ENCODE measurements at regions not wholly inside any gene's neighbourhood (a gene's known extent, or its start where the extent isn't known, plus 50 kb on each side); places are given as distances from the start of the nearest gene placed in this dataset.

DNA sequence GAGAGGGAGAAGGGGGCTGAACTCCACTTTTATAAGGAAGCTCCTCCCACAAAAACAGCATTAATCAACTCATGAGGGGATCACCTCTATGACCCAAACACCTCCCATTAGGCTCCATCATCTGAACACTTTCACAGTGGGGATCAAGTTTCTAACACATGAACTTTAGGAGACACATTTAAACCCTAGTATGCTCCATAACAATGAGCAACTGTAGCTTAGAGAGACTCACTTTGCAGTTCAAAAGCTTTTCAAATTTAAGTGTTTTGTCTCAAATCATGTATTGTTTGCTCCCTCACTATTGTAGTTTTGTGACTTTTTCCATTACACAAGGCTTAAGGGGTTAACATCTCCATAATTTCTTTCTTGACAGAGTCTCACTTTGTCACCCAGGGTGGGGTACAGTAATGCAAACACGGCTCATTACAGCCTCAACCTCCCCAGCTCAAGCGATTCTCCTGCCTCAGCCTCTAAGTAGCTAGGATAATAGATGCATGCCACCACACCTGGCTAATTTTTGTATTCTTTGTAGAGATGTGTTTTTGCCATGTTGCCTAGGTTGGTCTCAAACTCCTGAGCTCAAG is 352.7 kb upstream of the CDH20 start:
- no peak for DNase-seq (ENCODE audit: low spot score)

DNA sequence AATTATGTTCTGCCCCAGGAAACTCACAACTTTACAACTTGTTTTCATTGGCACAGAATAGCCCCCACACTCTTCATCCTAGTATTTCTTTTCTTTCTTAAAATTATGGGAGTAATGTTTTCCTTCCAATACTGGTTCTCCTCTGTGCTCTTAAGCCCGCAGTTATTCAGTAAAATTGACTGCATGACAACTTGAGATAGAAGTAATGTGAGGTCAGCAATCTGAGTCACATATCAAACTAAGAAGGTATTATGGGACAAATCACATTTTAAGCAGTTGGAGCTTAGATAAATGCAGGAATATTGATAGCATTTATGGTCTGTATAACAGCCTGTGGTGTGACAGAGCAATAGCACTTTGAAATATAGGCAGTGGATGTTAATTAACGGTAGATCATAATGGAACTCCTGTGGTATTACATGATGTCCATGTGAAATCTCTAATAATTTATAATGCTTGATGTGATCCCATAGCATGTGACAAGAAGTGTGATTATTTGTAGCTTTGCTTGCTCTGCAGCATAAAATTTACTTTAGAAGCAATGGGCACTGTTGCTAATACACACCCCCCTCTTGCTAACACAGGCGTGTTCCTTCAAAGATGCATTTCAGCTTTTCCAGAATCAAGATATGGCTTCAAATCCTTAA is 351.4 kb upstream of the CDH20 start:
- no peak for DNase-seq (ENCODE audit: low spot score)

DNA sequence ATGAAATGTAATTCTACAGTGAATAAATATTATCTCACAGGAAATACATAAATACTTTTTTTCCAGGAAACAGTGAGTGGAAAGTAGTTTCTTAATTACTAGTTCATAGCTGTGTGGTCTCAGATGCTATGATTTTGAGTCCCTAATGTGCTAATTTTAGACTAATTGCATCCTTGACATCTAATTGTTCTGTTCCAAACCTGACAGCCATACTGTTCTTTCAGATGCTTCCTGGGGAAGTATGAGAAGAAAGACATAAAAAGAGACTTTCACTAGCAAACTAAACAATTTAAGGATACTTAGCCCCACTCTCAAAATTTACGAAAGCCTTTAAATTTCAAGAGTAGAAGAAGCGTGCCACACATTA is 350.9 kb upstream of the CDH20 start:
- DNase-seq (ENCODE audit: low spot score): no peak

DNA sequence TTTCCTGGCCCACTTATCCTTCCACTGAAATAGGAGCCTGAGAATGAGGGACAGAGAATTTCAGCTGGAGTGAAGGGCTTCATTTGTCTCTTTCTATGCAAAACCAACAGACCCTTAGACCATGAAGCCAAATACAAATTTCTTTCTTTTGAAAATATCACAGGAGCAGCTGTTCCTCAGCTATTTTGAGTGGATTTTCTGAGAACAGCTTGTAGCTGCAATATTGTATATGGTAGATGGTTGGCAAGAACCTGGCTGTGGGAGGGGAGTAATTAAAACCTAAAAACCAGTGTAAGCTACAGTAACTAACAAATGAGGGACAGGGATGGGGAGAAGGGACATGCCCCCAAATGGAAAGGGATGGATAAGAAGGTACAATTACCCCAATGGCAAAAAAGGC is 350.3 kb upstream of the CDH20 start:
- DNase-seq (ENCODE audit: low spot score): no peak

DNA sequence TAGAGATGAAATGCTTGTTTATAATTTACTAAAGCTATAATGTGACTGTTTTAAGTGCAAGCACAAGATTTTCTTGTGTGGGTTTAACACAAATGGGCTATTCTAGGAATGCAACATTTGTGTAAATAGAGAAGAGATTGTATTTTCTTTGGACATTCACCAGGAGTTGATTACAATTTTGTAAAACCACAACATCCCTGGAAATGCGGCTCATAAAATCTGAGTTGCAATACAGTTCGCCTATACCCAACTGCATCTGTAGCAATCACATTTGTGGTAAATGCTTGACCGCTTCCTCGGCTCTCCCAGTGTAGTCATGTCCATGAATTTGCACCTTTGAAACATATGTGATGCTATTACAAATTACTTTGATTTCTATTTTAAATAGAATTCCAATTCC is 348.7 kb upstream of the CDH20 start:
- DNase-seq (ENCODE audit: low spot score): no peak

DNA sequence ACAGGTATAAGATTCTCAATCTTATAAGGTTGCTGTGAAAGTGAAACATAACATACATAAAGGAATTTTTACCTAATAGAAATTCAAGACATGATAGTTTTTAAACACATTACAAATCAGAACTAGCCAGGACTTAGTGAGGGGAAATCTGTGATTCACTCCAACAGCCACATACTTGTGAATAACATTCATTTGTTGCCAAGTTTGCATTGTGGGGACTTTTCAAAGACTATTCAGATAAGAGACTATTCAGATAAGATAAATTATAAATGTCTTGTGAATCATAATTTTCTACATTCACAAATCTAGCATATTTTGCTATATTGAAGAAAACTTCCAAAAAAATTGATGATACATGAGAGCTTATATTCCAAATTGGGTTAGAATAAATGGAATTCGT is 345.3 kb upstream of the CDH20 start:
- DNase-seq (ENCODE audit: low spot score): no peak

DNA sequence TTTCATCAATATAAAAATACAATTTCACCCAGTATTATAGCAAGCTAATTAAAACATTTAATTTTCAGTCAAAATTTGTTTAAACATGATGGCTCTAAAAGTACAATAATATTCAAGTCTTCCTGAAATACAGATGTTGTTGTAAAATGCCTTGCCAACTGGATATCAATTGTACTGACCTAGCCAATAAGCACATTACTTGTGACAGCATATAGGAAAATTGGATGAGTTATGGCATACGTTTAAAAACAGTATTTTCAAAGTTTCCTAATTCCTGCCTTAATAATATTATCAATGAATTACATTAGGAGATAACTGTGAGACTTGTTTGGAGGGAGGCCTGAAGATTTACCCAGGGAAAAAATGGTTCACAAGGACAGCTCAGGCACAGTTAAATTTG is 336.9 kb upstream of the CDH20 start:
- no peak for DNase-seq (ENCODE audit: low spot score)

DNA sequence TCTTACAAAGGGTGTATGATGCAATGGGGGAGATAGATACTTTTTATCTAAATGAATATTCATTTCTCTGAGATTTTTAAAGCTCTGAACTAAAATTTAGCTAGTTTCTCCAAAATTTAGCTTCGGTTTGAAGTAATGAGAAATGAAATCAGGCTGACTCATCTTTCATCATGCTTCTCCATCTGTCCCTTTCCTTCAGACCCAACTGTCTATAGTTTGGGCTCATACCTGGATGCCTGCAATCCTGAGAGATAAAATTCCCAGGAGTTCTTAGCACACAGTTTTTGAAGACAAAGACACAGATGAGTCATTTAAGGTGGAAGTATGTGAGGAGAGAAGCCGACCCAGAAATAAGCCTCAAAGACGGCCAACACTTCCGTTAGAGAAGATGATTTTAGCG is 336.4 kb upstream of the CDH20 start:
- DNase-seq (ENCODE audit: low spot score): no peak

DNA sequence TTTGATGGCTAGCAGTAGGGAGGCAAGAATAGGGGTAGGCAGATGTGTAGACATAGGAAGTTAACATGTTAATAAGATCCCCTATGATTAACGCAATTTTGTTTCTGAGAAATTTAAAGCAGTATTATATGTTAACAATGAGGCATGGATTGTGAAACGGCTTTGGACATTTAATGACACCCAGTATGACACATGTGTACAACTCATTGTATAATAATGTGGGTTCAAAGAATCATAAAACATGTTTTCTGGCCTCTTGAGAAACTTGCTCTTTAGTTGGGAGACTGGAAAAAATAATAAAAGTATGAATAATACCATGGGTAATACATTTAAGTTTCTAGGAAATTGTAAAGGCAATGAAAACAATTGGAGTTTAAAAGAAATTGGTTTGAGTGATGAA is 332.1 kb upstream of the CDH20 start:
- no peak for DNase-seq (ENCODE audit: low spot score)

DNA sequence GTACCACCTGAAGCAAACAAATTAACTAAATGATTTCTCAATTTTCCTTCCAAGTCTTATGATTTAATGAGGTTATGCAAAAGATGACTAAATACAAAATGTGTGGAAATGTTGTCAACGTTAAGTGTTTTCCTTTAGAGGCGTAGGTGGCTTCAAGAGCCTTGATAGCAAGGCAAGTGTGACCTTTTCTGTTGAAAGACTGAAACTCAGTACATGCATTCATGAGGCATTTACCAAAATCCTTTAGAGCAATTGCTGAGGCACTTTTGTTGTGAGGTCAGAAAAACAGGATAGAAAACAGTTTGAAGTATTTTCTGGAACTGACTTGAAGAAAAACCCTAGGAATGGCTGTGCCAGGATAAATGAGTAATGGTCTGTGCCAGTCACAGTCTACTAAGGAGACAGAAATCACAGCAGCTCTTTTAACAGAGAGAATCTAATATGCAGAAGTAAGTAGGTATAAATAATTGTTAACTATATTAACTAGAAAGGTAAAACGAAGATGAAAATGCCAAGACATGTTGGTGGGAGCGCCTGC is 326.5 kb upstream of the CDH20 start:
- DNase-seq (ENCODE audit: low spot score): no peak

DNA sequence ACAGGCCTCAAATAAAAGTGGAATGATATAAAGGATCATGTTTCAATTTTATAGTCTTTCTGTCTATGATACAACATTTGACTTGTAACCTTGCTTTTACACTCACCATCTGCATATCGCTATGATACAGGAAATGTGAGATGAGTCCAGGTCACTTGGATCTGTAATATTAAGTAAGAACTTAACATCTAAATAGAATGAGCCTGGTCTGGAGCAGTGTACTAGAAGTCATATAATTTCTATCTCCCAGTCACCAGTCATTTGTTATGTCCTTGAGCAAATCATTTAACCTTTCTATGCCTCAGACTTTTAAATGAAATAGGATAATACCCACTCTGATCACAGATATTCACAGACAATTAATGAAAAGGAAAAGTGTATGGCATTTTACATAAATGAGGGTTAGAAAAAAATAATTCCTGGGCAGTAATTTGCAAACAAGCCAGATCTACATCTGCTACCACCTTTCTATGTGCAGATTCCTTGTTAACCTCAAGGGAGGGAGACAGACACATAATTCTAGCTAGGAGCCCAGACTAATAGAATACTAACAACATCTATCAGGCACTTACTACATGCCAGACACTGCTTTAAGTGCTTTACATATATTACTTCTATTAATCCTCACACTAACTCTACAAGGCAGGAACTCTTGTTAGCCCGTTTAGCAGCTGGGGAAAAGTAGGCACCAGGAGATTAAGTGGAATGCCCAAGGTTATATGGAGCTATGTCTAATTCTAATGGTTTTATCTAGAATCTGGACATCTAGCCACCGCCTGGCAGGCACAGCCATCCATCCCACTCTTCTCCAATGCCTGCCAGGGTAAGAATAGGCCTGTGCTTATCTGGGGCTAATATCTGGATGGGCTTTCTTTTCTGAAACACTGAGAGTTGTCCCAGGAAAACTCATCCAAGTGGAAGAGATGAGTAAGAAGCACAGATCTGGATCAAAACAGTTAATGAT is 313.6 kb upstream of the CDH20 start:
- DNase-seq (ENCODE audit: low spot score): no peak

DNA sequence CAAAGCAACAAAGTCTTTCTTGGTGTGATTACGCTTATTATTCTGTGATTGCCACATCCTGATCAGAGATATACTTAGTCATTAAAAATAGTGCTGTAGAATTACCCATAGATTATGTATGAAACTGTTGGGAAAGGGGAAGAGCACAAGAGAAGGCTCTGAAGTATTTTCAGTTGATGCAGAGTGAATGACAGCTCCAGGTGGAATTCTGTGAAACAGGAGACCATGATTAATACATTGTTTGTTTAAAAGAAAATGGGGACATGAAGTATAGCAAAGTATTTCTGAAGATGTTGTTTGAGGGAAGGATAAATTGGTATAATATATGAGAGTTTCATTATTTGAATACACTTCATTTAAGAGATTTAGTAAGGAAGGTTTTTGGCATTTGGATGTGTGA is 307.6 kb upstream of the CDH20 start:
- DNase-seq (ENCODE audit: low spot score): no peak

DNA sequence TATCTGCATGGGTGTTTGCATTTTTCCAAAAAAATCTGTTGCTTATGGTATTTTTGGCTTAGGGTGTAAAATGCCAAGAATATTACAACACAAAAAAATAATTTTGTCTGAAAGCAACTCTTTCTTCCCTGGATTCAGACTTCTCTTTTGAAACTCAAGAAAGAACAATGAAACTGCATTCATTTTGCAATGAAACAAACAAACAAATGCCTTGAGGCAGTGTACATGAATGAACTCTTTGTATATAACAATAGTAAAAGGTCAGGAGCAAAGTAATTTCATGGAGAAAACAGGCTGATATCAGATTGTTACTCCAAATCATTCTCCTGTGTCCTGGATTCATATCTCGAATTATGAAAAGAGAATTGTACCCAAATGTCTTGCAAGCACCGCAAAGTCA is 301.6 kb upstream of the CDH20 start:
- no peak for DNase-seq (ENCODE audit: low spot score)

DNA sequence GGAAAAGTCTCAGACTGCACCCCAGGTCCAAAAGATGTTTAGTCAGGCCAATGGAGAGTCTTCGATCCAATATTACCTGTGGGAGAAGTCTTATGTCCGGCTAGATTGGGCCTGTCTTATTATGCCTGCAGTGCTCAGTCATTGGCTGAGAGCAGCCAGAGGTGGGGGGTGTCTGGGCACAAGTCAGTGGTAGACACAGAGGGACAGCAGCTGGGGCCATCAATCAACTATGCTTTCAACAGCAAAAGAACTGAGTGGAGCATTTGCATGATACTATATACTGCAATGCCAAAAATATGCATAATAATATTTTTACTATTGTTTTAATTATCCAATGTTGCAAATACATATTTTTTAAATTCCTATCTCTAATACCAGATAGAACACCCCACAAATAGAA is 298.6 kb upstream of the CDH20 start:
- DNase-seq (ENCODE audit: low spot score): no peak

DNA sequence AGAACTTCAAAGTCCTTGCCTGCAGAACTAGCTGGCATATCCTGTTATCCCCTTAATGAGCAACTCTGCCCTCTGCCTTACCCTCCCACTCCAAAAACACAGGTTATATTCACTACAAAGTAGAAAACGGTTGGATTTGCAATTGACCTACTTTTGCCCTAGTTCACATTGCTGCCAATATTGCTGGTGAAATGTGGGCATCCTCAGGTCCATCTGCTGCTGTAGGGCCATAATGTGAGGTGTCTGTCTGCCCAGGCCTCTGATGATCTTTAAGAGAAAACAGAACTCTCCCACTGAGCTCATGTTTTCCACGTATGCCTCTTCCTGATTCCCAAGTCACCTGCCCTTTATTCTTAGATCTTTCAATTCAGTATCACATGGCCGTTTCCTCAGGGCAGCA is 294.0 kb upstream of the CDH20 start:
- DNase-seq (ENCODE audit: low spot score): no peak

DNA sequence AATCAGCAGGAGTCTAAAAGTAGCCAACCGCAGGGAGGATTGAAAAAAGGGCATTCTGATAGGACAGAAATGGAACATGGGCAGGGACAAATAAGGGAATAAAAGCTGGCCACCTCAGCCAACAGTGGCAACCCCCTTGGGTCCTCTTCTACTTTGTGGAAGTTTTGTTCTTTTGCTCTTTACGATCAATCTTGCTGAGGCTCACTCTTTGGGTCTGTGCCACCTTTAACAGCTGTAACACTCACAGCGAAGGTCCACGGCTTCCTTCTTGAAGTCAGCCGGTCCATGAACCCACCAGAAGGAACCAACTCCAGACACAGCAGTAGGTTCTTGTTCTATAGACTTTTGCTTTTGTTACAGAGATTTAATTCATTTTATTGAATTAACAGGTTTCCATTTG is 285.4 kb upstream of the CDH20 start:
- no peak for DNase-seq (ENCODE audit: low spot score)

DNA sequence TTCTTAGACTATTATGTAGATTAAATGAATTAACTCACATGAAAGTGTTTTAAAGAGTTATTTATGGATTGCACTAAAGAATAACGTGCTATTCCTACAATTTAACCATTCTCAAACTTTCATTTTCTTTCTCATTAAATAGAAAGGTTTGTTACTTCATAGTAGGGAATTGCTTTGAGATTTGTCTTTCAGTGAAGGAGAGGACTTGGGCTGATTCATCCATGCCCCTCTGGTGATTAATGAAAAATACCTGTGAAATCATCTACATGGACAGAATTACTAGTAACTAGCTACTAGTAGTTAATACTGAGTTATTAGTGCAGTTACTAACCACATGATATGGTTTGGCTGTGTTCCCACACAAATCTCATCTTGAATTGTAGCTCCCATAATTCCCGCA is 275.8 kb upstream of the CDH20 start:
- no peak for DNase-seq (ENCODE audit: low spot score)

DNA sequence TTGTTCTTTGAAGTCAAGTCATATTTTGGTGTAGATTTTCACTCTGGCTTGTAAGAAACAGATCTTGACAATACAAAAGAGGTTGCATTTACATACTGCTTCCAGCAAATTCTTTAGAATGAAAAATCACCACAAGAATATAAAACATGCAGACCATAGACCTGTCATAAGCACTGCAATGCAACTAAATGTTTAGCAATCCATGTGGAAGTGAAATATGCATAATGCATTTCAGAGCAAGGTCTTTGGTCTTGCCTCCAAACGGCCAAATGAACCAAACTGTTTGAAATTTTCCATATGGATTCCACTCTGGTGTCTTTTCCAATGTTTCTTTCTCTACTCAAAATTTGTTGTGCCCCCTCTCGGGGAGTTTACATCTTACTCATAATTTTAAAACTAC is 271.0 kb upstream of the CDH20 start:
- no peak for DNase-seq (ENCODE audit: low spot score)

DNA sequence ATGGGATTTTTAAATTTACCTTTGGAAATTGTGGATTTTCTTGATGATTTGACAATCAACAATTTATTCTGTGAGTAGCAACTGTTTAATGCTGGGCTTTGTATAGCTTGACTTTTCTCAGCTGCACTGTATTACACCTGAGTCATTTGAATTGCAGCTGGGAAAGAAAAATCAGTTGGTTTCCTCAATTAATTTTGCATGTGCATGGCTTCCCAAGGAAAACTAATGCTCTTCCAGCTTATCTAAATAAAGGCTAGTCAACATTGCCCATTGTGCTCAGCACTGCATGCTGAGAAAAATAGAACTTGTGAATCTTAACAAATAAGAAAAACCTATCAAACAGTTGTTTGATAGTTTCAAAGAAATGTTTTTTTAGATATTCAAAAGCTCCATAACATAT is 268.3 kb upstream of the CDH20 start:
- no peak for DNase-seq (ENCODE audit: low spot score)

DNA sequence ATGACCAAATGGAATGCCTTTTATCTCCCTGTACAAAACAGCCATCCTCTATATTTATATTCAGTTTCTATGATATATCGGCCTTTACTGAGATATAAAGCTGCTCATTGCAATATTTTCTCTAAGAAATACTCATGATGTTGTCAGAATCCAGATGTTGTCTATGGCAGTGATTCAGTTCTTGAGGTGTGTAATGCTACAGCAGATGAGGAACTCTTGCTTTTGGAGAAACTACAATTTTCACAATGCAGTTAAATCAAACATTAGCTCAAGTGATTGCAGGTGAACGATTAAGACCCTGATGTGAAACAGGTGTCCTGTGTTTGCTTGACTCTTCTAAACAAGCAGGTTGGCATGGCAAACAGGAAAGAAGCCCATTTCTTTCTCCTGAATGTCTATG is 256.2 kb upstream of the CDH20 start:
- DNase-seq (ENCODE audit: low spot score): no peak

DNA sequence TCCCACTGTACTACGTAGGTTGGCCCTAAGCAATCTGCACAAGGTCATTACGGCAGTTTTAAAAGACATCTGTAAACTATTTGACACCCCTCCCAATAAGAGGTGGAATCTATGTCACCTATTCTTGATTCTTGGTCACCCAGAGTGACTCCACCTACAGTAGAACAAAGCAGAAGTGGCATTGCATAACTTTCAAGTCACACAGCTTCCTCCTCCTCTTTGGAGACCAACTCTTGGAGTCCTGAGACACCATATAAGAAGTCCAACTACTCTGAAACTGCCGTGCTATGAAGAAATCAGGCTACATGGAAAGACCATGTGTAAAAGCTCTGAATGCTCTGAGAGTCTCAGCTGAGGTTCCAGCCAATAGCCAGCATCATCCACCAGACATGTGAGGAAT is 253.5 kb upstream of the CDH20 start:
- DNase-seq (ENCODE audit: low spot score): no peak

DNA sequence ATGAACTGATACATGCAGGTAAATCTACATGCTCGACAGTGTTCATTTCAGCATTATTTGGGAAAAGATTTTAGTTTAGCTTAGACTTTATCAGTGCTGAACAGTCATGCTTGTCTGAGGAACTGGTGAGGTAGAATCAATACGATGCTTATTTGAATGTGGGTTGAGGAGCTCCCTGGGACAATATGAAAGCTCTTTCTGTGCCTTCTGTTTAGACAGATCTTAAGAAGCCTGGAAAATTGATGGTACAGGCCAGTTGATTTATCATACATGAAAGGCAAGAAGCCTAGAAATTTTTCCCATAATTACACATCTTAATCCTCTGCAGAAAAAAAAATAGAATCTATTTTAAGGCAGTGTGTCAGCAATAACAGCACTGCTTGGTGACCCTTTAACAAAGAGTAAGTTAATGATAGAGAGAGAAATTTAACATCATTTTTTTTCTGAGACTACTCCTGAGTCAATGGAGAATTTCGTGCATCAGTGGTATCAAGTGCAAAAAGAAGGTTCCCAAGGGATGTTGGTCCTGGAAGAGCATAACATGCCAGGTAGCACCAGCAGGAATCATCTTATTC is 252.2 kb upstream of the CDH20 start:
- DNase-seq (ENCODE audit: low spot score): no peak
